ENCODE measurements at regions not wholly inside any gene's neighbourhood (a gene's known extent, or its start where the extent isn't known, plus 50 kb on each side); places are given as distances from the start of the nearest gene placed in this dataset.
"Not testable (repeated sequence)": the region's sequence is repeated elsewhere in the genome, so short reads cannot be mapped to it uniquely, and the experiment has no call there.

GRCh38 chr16:88188171-88188895 is 194.4 kb upstream of the ZNF469 start:
- not testable (repeated sequence) for DNase-seq

GRCh38 chr16:88190592-88191095 is 192.1 kb upstream of the ZNF469 start:
- DNase-seq = not testable (repeated sequence)

- not testable (repeated sequence) for DNase-seq
Measured at GRCh38 chr16:88191168-88191567, 191.6 kb upstream of the ZNF469 start.

GRCh38 chr16:88192601-88193000 is 190.2 kb upstream of the ZNF469 start:
- no peak for DNase-seq

GRCh38 chr16:88193706-88194396 is 188.9 kb upstream of the ZNF469 start:
- peak; percentile 15 for DNase-seq

- no peak for DNase-seq
Measured at GRCh38 chr16:88194397-88195268, 188.1 kb upstream of the ZNF469 start.

GRCh38 chr16:88195269-88195705 is 187.5 kb upstream of the ZNF469 start:
- DNase-seq = no peak

GRCh38 chr16:88195911-88196465 is 186.8 kb upstream of the ZNF469 start:
- DNase-seq = no peak

- no peak for DNase-seq
Measured at GRCh38 chr16:88196471-88197400, 186.0 kb upstream of the ZNF469 start.

GRCh38 chr16:88197481-88198456 is 185.0 kb upstream of the ZNF469 start:
- DNase-seq = no peak

GRCh38 chr16:88198457-88199295 is 184.1 kb upstream of the ZNF469 start:
- DNase-seq = not testable (repeated sequence)

- not testable (repeated sequence) for DNase-seq
Measured at GRCh38 chr16:88199296-88200153, 183.2 kb upstream of the ZNF469 start.

- DNase-seq = not testable (repeated sequence)
Measured at GRCh38 chr16:88200154-88200895, 182.4 kb upstream of the ZNF469 start.

GRCh38 chr16:88200896-88201185 is 181.9 kb upstream of the ZNF469 start:
- no peak for DNase-seq

GRCh38 chr16:88201611-88202010 is 181.1 kb upstream of the ZNF469 start:
- DNase-seq = not testable (repeated sequence)

GRCh38 chr16:88202207-88202745 is 180.5 kb upstream of the ZNF469 start:
- no peak for DNase-seq

GRCh38 chr16:88202856-88203681 is 179.7 kb upstream of the ZNF469 start:
- not testable (repeated sequence) for DNase-seq
